ENCODE measurements at regions not wholly inside any gene's neighbourhood (a gene's known extent, or its start where the extent isn't known, plus 50 kb on each side); places are given as distances from the start of the nearest gene placed in this dataset.

DNA sequence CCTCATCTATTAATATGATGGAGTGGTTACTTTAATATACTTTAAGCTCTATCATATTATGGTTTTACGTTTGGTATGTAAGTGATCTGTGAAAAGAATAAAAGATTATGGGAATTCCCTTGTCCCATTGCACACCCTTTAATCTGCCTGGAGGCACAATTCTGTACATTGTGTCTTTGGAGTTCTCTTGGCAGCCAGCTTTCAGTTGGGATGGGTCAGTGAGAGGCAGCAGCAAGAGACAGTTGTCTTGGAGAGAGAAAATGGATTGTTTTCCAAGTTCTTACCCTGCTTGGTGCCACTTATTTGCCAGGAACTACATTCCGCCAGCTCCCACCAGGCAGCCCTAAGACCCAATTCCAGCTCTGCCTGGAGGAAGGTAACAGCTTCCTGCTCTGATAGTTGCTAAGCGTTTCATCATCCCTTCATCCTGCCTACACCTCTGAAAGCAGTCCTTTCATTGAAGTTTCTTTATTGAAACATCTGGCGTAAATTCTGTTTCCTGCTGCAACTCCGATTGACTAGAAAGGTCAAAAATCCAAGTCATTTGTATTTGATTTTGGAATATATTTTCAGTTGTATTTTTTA is 365.2 kb downstream of the AKAIN1 start:
- TF ChIP-seq, protein P1, sequence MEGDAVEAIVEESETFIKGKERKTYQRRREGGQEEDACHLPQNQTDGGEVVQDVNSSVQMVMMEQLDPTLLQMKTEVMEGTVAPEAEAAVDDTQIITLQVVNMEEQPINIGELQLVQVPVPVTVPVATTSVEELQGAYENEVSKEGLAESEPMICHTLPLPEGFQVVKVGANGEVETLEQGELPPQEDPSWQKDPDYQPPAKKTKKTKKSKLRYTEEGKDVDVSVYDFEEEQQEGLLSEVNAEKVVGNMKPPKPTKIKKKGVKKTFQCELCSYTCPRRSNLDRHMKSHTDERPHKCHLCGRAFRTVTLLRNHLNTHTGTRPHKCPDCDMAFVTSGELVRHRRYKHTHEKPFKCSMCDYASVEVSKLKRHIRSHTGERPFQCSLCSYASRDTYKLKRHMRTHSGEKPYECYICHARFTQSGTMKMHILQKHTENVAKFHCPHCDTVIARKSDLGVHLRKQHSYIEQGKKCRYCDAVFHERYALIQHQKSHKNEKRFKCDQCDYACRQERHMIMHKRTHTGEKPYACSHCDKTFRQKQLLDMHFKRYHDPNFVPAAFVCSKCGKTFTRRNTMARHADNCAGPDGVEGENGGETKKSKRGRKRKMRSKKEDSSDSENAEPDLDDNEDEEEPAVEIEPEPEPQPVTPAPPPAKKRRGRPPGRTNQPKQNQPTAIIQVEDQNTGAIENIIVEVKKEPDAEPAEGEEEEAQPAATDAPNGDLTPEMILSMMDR (IDR thresholded peaks at IDR 0.05; ENCODE audit: low read length) = no peak
- no peak for TF ChIP-seq EZH2 (IDR thresholded peaks at IDR 0.05; ENCODE audit: borderline replicate concordance, low read length)
